H1 (cell line): ENCODE measurements at regions not wholly inside any gene's neighbourhood (a gene's known extent, or its start where the extent isn't known, plus 50 kb on each side); places are given as distances from the start of the nearest gene placed in this dataset.

Experiments used
- CTCF ChIA-PET: fragments of 300-600 bp; sonication (Branson Sonifier 250); formaldehyde crosslinking; loops from one replicate; lab custom pipeline; 2021; ENCODE audit not compliant: partially characterized antibody; lab: Charles Lee
- POLR2A ChIA-PET: fragments of 300-600 bp; sonication (Branson Sonifier 250); formaldehyde crosslinking; loops from one replicate; lab custom pipeline; 2021; ENCODE audit warnings: inconsistent platforms; ENCODE audit not compliant: partially characterized antibody; lab: Charles Lee
- DNase-seq, 2 experiments: peaks; one replicate each; pipeline versions ENCODE4 v3.0.0 to v3.0.0-alpha.2; 2010 to 2022; ENCODE audit warnings: low spot score in 2 of 2, low read depth in 1 of 2, mixed read lengths in 1 of 2
- FAIRE-seq: peaks from 2 replicates; lab custom pipeline; 2011; peaks lifted over from hg19 to GRCh38; lab: Jason Lieb, UNC
- H2AFZ ChIP-seq: 2 replicates; pipeline ENCODE4 v1.8.1; 2012; ENCODE audit warnings: low read length, inconsistent platforms
- H2AK5ac ChIP-seq: 2 replicates; pipeline ENCODE4 v1.6.1; 2013; ENCODE audit warnings: low read depth, low read length
- H2BK120ac ChIP-seq: replicated peaks from 2 replicates; pipeline ENCODE3; 2013; ENCODE audit warnings: low read depth, low read length, inconsistent platforms
- H2BK12ac ChIP-seq: 2 replicates; pipeline ENCODE4 v1.6.1; 2013; ENCODE audit warnings: low read depth, low read length
- H2BK15ac ChIP-seq: 2 replicates; pipeline ENCODE4 v1.6.1; 2013; ENCODE audit warnings: low read length
- H2BK20ac ChIP-seq: 2 replicates; pipeline ENCODE4 v1.6.1; 2013; ENCODE audit warnings: low read length
- H2BK5ac ChIP-seq: 2 replicates; pipeline ENCODE4 v1.6.1; 2013; ENCODE audit warnings: low read depth, low read length
- H3K14ac ChIP-seq: 2 replicates; pipeline ENCODE4 v1.6.1; 2013; ENCODE audit warnings: inconsistent platforms; ENCODE audit not compliant: insufficient read length
- H3K18ac ChIP-seq: 2 replicates; pipeline ENCODE4 v1.6.1; 2013; ENCODE audit warnings: low read length; ENCODE audit errors: extremely low read depth
- H3K23ac ChIP-seq: 2 replicates; pipeline ENCODE4 v1.6.1; 2013; ENCODE audit warnings: inconsistent platforms; ENCODE audit not compliant: insufficient read length
- H3K23me2 ChIP-seq: 2 replicates; pipeline ENCODE4 v1.6.1; 2013; ENCODE audit warnings: low read depth, low read length
- H3K27ac ChIP-seq: 2 replicates; pipeline ENCODE4 v1.6.1; 2011; ENCODE audit warnings: low read depth, low read length, inconsistent platforms
- H3K27me3 ChIP-seq, 4 experiments: replicated peaks in 1 of 4; 1 replicate in 1 of 4; 2 replicates in 3 of 4; pipeline versions ENCODE4 v1.6.1 to v1.8.1; 2011 to 2013; ENCODE audit warnings: low read length in 3 of 4, mild to moderate bottlenecking in 3 of 4, inconsistent platforms in 2 of 4, mixed read lengths in 2 of 4, moderate library complexity in 1 of 4; ENCODE audit not compliant: control insufficient read depth in 3 of 4, insufficient read depth in 3 of 4; ENCODE audit errors: extremely low read depth in 1 of 4
- H3K36me3 ChIP-seq, 4 experiments: 2 replicates each; pipeline versions ENCODE4 v1.6.1 to v1.8.1; 2011 to 2013; ENCODE audit warnings: mild to moderate bottlenecking in 4 of 4, low read length in 3 of 4, moderate library complexity in 2 of 4, control low read depth in 1 of 4, inconsistent platforms in 1 of 4; ENCODE audit not compliant: insufficient read depth in 4 of 4, control insufficient read depth in 2 of 4
- H3K4ac ChIP-seq: replicated peaks from 2 replicates; pipeline ENCODE3; 2013; ENCODE audit warnings: low read length, low read depth, mixed read lengths, inconsistent platforms; ENCODE audit not compliant: insufficient read length
- H3K4me1 ChIP-seq, 4 experiments: replicated peaks in 1 of 4; 1 replicate in 1 of 4; 2 replicates in 3 of 4; pipeline versions ENCODE4 v1.6.1 to v1.8.1; 2011 to 2013; ENCODE audit warnings: low read length in 3 of 4, inconsistent platforms in 2 of 4, mixed read lengths in 1 of 4; ENCODE audit not compliant: insufficient read depth in 4 of 4, control insufficient read depth in 3 of 4
- H3K4me2 ChIP-seq, 2 experiments: 2 replicates each; pipeline versions ENCODE4 v1.6.1 to v1.8.1; 2011 to 2013; ENCODE audit warnings: low read depth in 2 of 2, low read length in 2 of 2, control low read depth in 1 of 2, inconsistent platforms in 1 of 2, mild to moderate bottlenecking in 1 of 2; ENCODE audit not compliant: insufficient read depth in 1 of 2
- H3K4me3 ChIP-seq, 4 experiments: fragments of 200-600, 300-600 bp in 1 of 4; sonication (generic), shearing (Covaris generic), sonication (Bioruptor Twin) in 1 of 4; 2 replicates each; pipeline versions ENCODE4 v1.5.1 to v1.8.1; 2011 to 2016; ENCODE audit warnings: low read length in 4 of 4, low read depth in 3 of 4, control low read depth in 2 of 4, inconsistent platforms in 2 of 4, mild to moderate bottlenecking in 2 of 4, mixed read lengths in 1 of 4, moderate library complexity in 1 of 4; ENCODE audit not compliant: insufficient read depth in 2 of 4; ENCODE audit errors: extremely low read depth in 1 of 4
- H3K56ac ChIP-seq: replicated peaks from 2 replicates; pipeline ENCODE3; 2013; ENCODE audit warnings: low read depth, mild to moderate bottlenecking, mixed read lengths, low read length, inconsistent platforms; ENCODE audit not compliant: insufficient read length
- H3K79me1 ChIP-seq: 2 replicates; pipeline ENCODE4 v1.6.1; 2013; ENCODE audit warnings: low read depth, low read length, control low read depth
- H3K79me2 ChIP-seq, 2 experiments: 2 replicates each; pipeline versions ENCODE4 v1.6.1 to v1.8.1; 2012 to 2013; ENCODE audit warnings: low read length in 2 of 2, mild to moderate bottlenecking in 2 of 2, inconsistent platforms in 1 of 2; ENCODE audit not compliant: insufficient read depth in 2 of 2, control insufficient read depth in 1 of 2
- H3K9ac ChIP-seq, 4 experiments: replicated peaks in 1 of 4; 1 replicate in 1 of 4; 2 replicates in 3 of 4; pipeline versions ENCODE4 v1.6.1 to v1.8.1; 2011 to 2013; ENCODE audit warnings: low read depth in 3 of 4, low read length in 3 of 4, control low read depth in 2 of 4, mild to moderate bottlenecking in 2 of 4, moderate library complexity in 2 of 4, inconsistent platforms in 1 of 4; ENCODE audit errors: extremely low read depth in 1 of 4
- H3K9me3 ChIP-seq, 2 experiments: 2 replicates each; pipeline versions ENCODE4 v1.6.1 to v1.8.1; 2012 to 2013; ENCODE audit warnings: mild to moderate bottlenecking in 2 of 2, moderate library complexity in 2 of 2, control low read depth in 1 of 2, inconsistent platforms in 1 of 2, low read depth in 1 of 2, low read length in 1 of 2, mixed read lengths in 1 of 2; ENCODE audit not compliant: insufficient read depth in 2 of 2
- H4K20me1 ChIP-seq, 2 experiments: replicated peaks in 1 of 2; 2 replicates each; pipeline versions ENCODE3 to v1.8.1; 2011 to 2013; ENCODE audit warnings: inconsistent platforms in 2 of 2, low read length in 2 of 2, mild to moderate bottlenecking in 1 of 2; ENCODE audit not compliant: insufficient read depth in 2 of 2, control insufficient read depth in 1 of 2
- H4K5ac ChIP-seq: 2 replicates; pipeline ENCODE4 v1.6.1; 2013; ENCODE audit warnings: low read length, low read depth, mixed read lengths, inconsistent platforms; ENCODE audit not compliant: insufficient read length
- H4K8ac ChIP-seq: 2 replicates; pipeline ENCODE4 v1.8.0; 2013; ENCODE audit warnings: mild to moderate bottlenecking, moderate library complexity, low read length, inconsistent platforms; ENCODE audit not compliant: insufficient read depth; ENCODE audit errors: extremely low read depth
- H4K91ac ChIP-seq: replicated peaks from 2 replicates; pipeline ENCODE3; 2013; ENCODE audit warnings: low read length, mixed read lengths, inconsistent platforms; ENCODE audit not compliant: insufficient read length
- EGR1 ChIP-seq: IDR thresholded peaks from 2 replicates; pipeline ENCODE4 v1.6.1; 2011; ENCODE audit warnings: low read depth, low read length, borderline replicate concordance
- HDAC2 ChIP-seq, 2 experiments: fragments of 300-600 bp in 1 of 2; sonication (generic) in 1 of 2; IDR thresholded peaks; 2 replicates each; pipeline ENCODE4 v1.6.1; 2011 to 2012; ENCODE audit warnings: low read depth in 2 of 2, low read length in 2 of 2, mild to moderate bottlenecking in 2 of 2, moderate library complexity in 2 of 2, borderline replicate concordance in 1 of 2, inconsistent platforms in 1 of 2
- RBBP5 ChIP-seq: IDR thresholded peaks from 2 replicates; pipeline ENCODE4 v1.7.1; 2012; ENCODE audit warnings: low read depth, mild to moderate bottlenecking, inconsistent platforms, low read length, moderate library complexity, borderline replicate concordance
- WGBS, 2 experiments: shearing (Covaris generic) in 1 of 2; methylation state at CpG; one replicate each; pipeline versions ENCODE4 v1.1.6 to v1.1.7; 2013 to 2015; ENCODE audit warnings: low lambda C conversion rate in 2 of 2, mixed read lengths in 2 of 2, inconsistent platforms in 1 of 2, low coverage in 1 of 2, missing lambda C conversion rate in 1 of 2; ENCODE audit not compliant: insufficient replicate concordance in 2 of 2, insufficient coverage in 1 of 2, insufficient read length in 1 of 2; ENCODE audit errors: extremely low coverage in 1 of 2, missing lambda C conversion rate in 1 of 2; 5-methylcytosine and 5-hydroxymethylcytosine counted together
- TF ChIP-seq, protein P1 (sequence below): IDR thresholded peaks from 2 replicates; pipeline ENCODE4 v1.6.1; 2012; ENCODE audit warnings: inconsistent platforms

DNA sequence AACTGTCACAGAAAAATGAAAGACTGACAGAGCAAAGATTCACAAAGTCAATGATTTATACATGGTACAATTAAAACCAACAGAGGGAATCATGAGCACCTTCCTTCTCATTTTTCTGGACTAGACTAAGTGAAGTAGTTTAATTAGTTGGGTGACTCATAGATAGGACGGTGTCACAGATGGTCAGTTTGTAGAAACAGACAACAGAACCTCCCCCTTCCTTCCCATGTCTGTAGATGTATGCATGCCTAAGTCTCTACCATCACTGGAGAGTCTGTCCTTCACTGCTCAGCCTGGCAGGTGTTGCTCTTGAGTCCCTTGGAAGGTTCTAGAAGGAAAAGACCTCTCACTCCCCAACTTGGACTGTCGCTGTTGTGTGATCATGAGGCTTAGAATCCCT lies 75.4 kb upstream of the EEF1E1 start:
- Histone ChIP-seq H3K23ac (no peak overlapping the region), H3K4me2 (no peak overlapping the region), H2AK5ac (no peak overlapping the region), H4K8ac (no peak overlapping the region), H3K27me3 (no peaks in the 10 kb centered on the region), H3K23me2 (peaks cover 2% of the 10 kb centered on the region; the same call in 1 of the 2 replicates), H3K79me2 (no peaks in the 10 kb centered on the region), H3K27ac (no peak overlapping the region), H2BK15ac (no peak overlapping the region), H4K20me1 (no peaks in the 10 kb centered on the region), H3K4me1 (peaks cover 3 to 10% (median 8%) of the 10 kb centered on the region in 4 experiments; a peak in 5 of 7 replicates), H2AFZ (no peak overlapping the region), H3K79me1 (no peaks in the 10 kb centered on the region), H2BK12ac (0 out of 2 replicates have a peak overlapping the region, but pooled peaks have one; percentile 0), H2BK20ac (no peak overlapping the region), H3K18ac (no peak overlapping the region), H4K5ac (no peak overlapping the region), H3K4ac (no peak overlapping the region), H3K14ac (no peak overlapping the region), H3K4me3 (no peak overlapping the region), H4K91ac (no peak overlapping the region), H2BK120ac (no peak overlapping the region), H3K36me3 (no peaks in the 10 kb centered on the region), H2BK5ac (no peak overlapping the region), H3K56ac (no peak overlapping the region), H3K9ac (no peak overlapping the region), H3K9me3 (no peaks in the 10 kb centered on the region)
- CTCF ChIA-PET = interaction anchor here (1.6 kb wide), 1 partner anchor 42 kb away, joined by 3 read pairs; no protein-coding TSS in a partner anchor
- no peak for TF ChIP-seq RBBP5
- TF ChIP-seq, protein P1, sequence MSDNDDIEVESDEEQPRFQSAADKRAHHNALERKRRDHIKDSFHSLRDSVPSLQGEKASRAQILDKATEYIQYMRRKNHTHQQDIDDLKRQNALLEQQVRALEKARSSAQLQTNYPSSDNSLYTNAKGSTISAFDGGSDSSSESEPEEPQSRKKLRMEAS = no peak
- TF ChIP-seq HDAC2 (IDR thresholded peaks at IDR 0.05; ENCODE audit: borderline replicate concordance in 1 of 2, low read depth in 2 of 2, low read length in 2 of 2) = no peak
- TF ChIP-seq EGR1 = no peak
- 97% methylated on average over 2 of the region's 2 CpGs; no CpG with 5 or more reads in 1 of the 2 experiments for WGBS, 2 experiments
- DNase-seq (no peak), FAIRE-seq (no peak)
- POLR2A ChIA-PET = no interaction called here
